ENCODE measurements at regions not wholly inside any gene's neighbourhood (a gene's known extent, or its start where the extent isn't known, plus 50 kb on each side); places are given as distances from the start of the nearest gene placed in this dataset.

DNA sequence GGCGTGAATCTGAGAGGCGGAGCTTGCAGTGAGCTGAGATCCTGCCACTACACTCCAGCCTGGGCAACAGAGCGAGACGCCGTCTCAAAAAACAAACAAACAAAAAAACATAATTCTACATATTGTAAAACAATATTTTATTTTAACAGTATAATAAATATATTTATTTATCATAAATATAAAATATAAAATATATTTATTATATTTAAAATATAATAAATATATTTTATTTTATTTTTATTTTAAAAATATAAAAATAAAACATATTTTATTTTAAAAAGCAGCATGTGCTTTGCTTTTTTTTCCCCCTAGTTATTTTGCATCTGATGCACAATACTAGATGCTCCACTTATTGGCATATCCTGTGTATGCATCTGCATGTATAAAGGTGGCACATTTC is 1634.6 kb upstream of the PCDH20 start:
- H3K27ac Mint-ChIP-seq, result no peak overlapping the region
- POLR2A ChIA-PET, result no interaction called here
- H3K4me1 Mint-ChIP-seq, result peaks cover 4% of the 10 kb centered on the region; the same call in 1 of the 2 replicates
- ATAC-seq, result no peak
- H3K4me3 Mint-ChIP-seq, result no peak overlapping the region
- peaks cover 13% of the 10 kb centered on the region for H3K9me3 Mint-ChIP-seq
- CTCF ChIA-PET, result no interaction called here
- H3K27me3 Mint-ChIP-seq (ENCODE audit: low read depth), result no peaks in the 10 kb centered on the region
- TF ChIP-seq, protein P1, sequence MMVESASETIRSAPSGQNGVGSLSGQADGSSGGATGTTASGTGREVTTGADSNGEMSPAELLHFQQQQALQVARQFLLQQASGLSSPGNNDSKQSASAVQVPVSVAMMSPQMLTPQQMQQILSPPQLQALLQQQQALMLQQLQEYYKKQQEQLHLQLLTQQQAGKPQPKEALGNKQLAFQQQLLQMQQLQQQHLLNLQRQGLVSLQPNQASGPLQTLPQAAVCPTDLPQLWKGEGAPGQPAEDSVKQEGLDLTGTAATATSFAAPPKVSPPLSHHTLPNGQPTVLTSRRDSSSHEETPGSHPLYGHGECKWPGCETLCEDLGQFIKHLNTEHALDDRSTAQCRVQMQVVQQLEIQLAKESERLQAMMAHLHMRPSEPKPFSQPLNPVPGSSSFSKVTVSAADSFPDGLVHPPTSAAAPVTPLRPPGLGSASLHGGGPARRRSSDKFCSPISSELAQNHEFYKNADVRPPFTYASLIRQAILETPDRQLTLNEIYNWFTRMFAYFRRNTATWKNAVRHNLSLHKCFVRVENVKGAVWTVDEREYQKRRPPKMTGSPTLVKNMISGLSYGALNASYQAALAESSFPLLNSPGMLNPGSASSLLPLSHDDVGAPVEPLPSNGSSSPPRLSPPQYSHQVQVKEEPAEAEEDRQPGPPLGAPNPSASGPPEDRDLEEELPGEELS (CRISPR knock-in tag; IDR thresholded peaks at IDR 0.05), result no peak
- TF ChIP-seq HMGA2 (CRISPR knock-in tag; IDR thresholded peaks at IDR 0.05), result peak; percentile 97
- H3K36me3 Mint-ChIP-seq, result peaks cover 6% of the 10 kb centered on the region
- no peak for DNase-seq (ENCODE audit: low spot score)

DNA sequence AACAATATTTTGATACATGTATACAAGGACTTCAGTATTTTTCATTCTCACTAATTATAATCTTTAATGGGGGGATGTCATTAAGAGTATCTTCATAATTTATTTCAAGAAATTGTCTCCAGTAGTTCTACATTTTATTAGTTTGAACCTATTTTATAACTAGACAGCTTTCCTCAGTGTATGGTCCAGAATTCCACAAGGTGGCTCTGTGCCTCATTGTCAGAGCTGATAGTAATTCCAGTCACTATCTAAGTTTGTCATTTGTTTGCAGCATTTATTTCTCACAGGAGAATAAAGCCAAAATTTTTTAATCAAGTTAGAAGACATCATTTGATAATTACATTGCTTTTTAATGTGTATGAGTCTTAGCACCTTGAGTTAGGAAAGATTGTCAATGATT is 1633.0 kb upstream of the PCDH20 start:
- H3K27me3 Mint-ChIP-seq (ENCODE audit: low read depth), result no peaks in the 10 kb centered on the region
- TF ChIP-seq CREM (CRISPR knock-in tag; IDR thresholded peaks at IDR 0.05), result no peak
- TF ChIP-seq, protein P2, sequence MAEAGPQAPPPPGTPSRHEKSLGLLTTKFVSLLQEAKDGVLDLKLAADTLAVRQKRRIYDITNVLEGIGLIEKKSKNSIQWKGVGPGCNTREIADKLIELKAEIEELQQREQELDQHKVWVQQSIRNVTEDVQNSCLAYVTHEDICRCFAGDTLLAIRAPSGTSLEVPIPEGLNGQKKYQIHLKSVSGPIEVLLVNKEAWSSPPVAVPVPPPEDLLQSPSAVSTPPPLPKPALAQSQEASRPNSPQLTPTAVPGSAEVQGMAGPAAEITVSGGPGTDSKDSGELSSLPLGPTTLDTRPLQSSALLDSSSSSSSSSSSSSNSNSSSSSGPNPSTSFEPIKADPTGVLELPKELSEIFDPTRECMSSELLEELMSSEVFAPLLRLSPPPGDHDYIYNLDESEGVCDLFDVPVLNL (CRISPR knock-in tag; IDR thresholded peaks at IDR 0.05; ENCODE audit: borderline replicate concordance, low read depth), result no peak
- no peak for TF ChIP-seq OVOL2 (CRISPR knock-in tag; IDR thresholded peaks at IDR 0.05; ENCODE audit: borderline replicate concordance)
- TF ChIP-seq, protein P3, sequence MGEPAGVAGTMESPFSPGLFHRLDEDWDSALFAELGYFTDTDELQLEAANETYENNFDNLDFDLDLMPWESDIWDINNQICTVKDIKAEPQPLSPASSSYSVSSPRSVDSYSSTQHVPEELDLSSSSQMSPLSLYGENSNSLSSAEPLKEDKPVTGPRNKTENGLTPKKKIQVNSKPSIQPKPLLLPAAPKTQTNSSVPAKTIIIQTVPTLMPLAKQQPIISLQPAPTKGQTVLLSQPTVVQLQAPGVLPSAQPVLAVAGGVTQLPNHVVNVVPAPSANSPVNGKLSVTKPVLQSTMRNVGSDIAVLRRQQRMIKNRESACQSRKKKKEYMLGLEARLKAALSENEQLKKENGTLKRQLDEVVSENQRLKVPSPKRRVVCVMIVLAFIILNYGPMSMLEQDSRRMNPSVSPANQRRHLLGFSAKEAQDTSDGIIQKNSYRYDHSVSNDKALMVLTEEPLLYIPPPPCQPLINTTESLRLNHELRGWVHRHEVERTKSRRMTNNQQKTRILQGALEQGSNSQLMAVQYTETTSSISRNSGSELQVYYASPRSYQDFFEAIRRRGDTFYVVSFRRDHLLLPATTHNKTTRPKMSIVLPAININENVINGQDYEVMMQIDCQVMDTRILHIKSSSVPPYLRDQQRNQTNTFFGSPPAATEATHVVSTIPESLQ (CRISPR knock-in tag; IDR thresholded peaks at IDR 0.05), result no peak
- H3K36me3 Mint-ChIP-seq, result peaks cover 6% of the 10 kb centered on the region
- H3K4me3 Mint-ChIP-seq, result no peak overlapping the region
- no peak overlapping the region for H3K27ac Mint-ChIP-seq
- DNase-seq (ENCODE audit: low spot score) (no peak), ATAC-seq (no peak)
- ChIA-PET CTCF (no interaction called here), POLR2A (no interaction called here)
- peaks cover 4% of the 10 kb centered on the region; the same call in 1 of the 2 replicates for H3K4me1 Mint-ChIP-seq
- H3K9me3 Mint-ChIP-seq, result peaks cover 13% of the 10 kb centered on the region

DNA sequence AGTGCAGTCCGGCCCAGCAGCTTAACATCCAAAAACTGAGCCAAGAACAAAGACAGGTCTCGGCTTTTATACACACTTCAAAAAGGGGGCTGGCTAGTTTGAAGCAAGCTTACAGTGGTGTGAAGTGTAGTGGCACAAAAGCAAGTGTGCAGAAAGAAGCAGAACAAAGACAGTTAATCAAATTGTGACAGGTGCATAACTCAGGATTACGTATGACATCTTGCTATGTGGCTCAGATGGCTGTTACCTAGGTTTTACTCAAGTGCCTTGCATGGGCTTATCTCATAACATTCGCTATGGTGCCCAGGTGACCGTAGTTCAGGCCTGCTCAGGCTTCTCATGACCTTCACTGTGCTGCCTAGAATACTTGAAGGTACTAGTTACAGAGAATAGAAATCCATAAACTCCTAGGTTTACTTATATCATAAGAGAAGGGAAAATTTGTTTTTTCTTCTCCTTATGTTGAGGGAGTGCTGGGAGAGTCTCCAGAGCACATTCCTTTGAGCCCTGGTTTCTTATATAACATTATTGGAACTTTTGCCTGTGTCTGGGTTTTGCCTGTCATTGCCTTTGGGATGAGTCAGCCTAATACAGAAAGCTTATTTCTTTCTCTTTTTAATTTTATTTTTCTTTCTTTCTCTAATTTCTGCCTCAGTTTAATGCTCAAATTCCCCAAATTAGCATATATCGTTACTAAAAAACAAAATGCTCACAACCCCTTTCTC is 1629.1 kb upstream of the PCDH20 start:
- no peak overlapping the region for H3K27ac Mint-ChIP-seq
- DNase-seq (ENCODE audit: low spot score), result no peak
- peaks cover 8% of the 10 kb centered on the region for H3K4me1 Mint-ChIP-seq
- TF ChIP-seq NR2C2 (CRISPR knock-in tag; IDR thresholded peaks at IDR 0.05) (no peak), ZNF416 (CRISPR knock-in tag; IDR thresholded peaks at IDR 0.05) (no peak), ZNF396 (CRISPR knock-in tag; IDR thresholded peaks at IDR 0.05; ENCODE audit: borderline replicate concordance) (no peak), PRRX2 (CRISPR knock-in tag; IDR thresholded peaks at IDR 0.05) (no peak), FOXP1 (CRISPR knock-in tag; IDR thresholded peaks at IDR 0.05; ENCODE audit: borderline replicate concordance) (no peak)
- TF ChIP-seq, protein P4, sequence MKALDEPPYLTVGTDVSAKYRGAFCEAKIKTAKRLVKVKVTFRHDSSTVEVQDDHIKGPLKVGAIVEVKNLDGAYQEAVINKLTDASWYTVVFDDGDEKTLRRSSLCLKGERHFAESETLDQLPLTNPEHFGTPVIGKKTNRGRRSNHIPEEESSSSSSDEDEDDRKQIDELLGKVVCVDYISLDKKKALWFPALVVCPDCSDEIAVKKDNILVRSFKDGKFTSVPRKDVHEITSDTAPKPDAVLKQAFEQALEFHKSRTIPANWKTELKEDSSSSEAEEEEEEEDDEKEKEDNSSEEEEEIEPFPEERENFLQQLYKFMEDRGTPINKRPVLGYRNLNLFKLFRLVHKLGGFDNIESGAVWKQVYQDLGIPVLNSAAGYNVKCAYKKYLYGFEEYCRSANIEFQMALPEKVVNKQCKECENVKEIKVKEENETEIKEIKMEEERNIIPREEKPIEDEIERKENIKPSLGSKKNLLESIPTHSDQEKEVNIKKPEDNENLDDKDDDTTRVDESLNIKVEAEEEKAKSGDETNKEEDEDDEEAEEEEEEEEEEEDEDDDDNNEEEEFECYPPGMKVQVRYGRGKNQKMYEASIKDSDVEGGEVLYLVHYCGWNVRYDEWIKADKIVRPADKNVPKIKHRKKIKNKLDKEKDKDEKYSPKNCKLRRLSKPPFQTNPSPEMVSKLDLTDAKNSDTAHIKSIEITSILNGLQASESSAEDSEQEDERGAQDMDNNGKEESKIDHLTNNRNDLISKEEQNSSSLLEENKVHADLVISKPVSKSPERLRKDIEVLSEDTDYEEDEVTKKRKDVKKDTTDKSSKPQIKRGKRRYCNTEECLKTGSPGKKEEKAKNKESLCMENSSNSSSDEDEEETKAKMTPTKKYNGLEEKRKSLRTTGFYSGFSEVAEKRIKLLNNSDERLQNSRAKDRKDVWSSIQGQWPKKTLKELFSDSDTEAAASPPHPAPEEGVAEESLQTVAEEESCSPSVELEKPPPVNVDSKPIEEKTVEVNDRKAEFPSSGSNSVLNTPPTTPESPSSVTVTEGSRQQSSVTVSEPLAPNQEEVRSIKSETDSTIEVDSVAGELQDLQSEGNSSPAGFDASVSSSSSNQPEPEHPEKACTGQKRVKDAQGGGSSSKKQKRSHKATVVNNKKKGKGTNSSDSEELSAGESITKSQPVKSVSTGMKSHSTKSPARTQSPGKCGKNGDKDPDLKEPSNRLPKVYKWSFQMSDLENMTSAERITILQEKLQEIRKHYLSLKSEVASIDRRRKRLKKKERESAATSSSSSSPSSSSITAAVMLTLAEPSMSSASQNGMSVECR (CRISPR knock-in tag; IDR thresholded peaks at IDR 0.05; ENCODE audit: borderline replicate concordance), result no peak
- TF ChIP-seq, protein P5, sequence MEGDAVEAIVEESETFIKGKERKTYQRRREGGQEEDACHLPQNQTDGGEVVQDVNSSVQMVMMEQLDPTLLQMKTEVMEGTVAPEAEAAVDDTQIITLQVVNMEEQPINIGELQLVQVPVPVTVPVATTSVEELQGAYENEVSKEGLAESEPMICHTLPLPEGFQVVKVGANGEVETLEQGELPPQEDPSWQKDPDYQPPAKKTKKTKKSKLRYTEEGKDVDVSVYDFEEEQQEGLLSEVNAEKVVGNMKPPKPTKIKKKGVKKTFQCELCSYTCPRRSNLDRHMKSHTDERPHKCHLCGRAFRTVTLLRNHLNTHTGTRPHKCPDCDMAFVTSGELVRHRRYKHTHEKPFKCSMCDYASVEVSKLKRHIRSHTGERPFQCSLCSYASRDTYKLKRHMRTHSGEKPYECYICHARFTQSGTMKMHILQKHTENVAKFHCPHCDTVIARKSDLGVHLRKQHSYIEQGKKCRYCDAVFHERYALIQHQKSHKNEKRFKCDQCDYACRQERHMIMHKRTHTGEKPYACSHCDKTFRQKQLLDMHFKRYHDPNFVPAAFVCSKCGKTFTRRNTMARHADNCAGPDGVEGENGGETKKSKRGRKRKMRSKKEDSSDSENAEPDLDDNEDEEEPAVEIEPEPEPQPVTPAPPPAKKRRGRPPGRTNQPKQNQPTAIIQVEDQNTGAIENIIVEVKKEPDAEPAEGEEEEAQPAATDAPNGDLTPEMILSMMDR (IDR thresholded peaks at IDR 0.05), result no peak
- TF ChIP-seq, protein P6, sequence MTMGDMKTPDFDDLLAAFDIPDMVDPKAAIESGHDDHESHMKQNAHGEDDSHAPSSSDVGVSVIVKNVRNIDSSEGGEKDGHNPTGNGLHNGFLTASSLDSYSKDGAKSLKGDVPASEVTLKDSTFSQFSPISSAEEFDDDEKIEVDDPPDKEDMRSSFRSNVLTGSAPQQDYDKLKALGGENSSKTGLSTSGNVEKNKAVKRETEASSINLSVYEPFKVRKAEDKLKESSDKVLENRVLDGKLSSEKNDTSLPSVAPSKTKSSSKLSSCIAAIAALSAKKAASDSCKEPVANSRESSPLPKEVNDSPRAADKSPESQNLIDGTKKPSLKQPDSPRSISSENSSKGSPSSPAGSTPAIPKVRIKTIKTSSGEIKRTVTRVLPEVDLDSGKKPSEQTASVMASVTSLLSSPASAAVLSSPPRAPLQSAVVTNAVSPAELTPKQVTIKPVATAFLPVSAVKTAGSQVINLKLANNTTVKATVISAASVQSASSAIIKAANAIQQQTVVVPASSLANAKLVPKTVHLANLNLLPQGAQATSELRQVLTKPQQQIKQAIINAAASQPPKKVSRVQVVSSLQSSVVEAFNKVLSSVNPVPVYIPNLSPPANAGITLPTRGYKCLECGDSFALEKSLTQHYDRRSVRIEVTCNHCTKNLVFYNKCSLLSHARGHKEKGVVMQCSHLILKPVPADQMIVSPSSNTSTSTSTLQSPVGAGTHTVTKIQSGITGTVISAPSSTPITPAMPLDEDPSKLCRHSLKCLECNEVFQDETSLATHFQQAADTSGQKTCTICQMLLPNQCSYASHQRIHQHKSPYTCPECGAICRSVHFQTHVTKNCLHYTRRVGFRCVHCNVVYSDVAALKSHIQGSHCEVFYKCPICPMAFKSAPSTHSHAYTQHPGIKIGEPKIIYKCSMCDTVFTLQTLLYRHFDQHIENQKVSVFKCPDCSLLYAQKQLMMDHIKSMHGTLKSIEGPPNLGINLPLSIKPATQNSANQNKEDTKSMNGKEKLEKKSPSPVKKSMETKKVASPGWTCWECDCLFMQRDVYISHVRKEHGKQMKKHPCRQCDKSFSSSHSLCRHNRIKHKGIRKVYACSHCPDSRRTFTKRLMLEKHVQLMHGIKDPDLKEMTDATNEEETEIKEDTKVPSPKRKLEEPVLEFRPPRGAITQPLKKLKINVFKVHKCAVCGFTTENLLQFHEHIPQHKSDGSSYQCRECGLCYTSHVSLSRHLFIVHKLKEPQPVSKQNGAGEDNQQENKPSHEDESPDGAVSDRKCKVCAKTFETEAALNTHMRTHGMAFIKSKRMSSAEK (CRISPR knock-in tag; IDR thresholded peaks at IDR 0.05; ENCODE audit: borderline replicate concordance), result no peak
- TF ChIP-seq, protein P7, sequence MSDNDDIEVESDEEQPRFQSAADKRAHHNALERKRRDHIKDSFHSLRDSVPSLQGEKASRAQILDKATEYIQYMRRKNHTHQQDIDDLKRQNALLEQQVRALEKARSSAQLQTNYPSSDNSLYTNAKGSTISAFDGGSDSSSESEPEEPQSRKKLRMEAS (CRISPR knock-in tag; IDR thresholded peaks at IDR 0.05), result no peak
- ATAC-seq, result no peak
- ChIA-PET CTCF (no interaction called here), POLR2A (no interaction called here)
- H3K27me3 Mint-ChIP-seq (ENCODE audit: low read depth), result no peaks in the 10 kb centered on the region
- H3K4me3 Mint-ChIP-seq, result no peak overlapping the region
- peaks cover 8% of the 10 kb centered on the region for H3K9me3 Mint-ChIP-seq
- peaks cover 3% of the 10 kb centered on the region; the same call in 1 of the 2 replicates for H3K36me3 Mint-ChIP-seq
